ENCODE measurements at regions not wholly inside any gene's neighbourhood (a gene's known extent, or its start where the extent isn't known, plus 50 kb on each side); places are given as distances from the start of the nearest gene placed in this dataset.
"Not testable (repeated sequence)": the region's sequence is repeated elsewhere in the genome, so short reads cannot be mapped to it uniquely, and the experiment has no call there.

GRCh38 chr6:8322659-8323058 is 112.7 kb downstream of the SLC35B3 start:
- Histone ChIP-seq H3K4me3 (no peak overlapping the region), H3K4me1 (no peaks in the 10 kb centered on the region), H3K9me3 (no peaks in the 10 kb centered on the region), H3K27me3 (no peaks in the 10 kb centered on the region), H3K36me3 (no peaks in the 10 kb centered on the region), H3K27ac (no peak overlapping the region)
- no peak for TF ChIP-seq CTCF (IDR thresholded peaks at IDR 0.05)
- no peak for DNase-seq (ENCODE audit: low spot score)

GRCh38 chr6:8321671-8322404 is 113.5 kb downstream of the SLC35B3 start:
- no peaks in the 10 kb centered on the region for H3K27me3 ChIP-seq
- H3K4me3 ChIP-seq, result no peak overlapping the region
- no peak for TF ChIP-seq CTCF (IDR thresholded peaks at IDR 0.05)
- H3K27ac ChIP-seq, result no peak overlapping the region
- no peaks in the 10 kb centered on the region for H3K36me3 ChIP-seq
- no peaks in the 10 kb centered on the region for H3K9me3 ChIP-seq
- DNase-seq (ENCODE audit: low spot score), result no peak
- no peaks in the 10 kb centered on the region for H3K4me1 ChIP-seq

GRCh38 chr6:8315154-8315553 is 120.2 kb downstream of the SLC35B3 start:
- Histone ChIP-seq H3K4me1 (no peaks in the 10 kb centered on the region), H3K4me3 (no peak overlapping the region), H3K27me3 (no peaks in the 10 kb centered on the region), H3K9me3 (peaks cover 0 to 4% of the 10 kb centered on the region in 2 donors), H3K36me3 (no peaks in the 10 kb centered on the region), H3K27ac (no peak overlapping the region)
- no peak for TF ChIP-seq CTCF (IDR thresholded peaks at IDR 0.05)
- no peak for DNase-seq (ENCODE audit: low spot score)

- H3K27me3 ChIP-seq, result no peaks in the 10 kb centered on the region
- H3K4me1 ChIP-seq, result no peaks in the 10 kb centered on the region
- H3K36me3 ChIP-seq, result no peaks in the 10 kb centered on the region
- no peak for TF ChIP-seq CTCF (IDR thresholded peaks at IDR 0.05)
- DNase-seq (ENCODE audit: low spot score), result no peak
- no peak overlapping the region for H3K27ac ChIP-seq
- peaks cover 0 to 4% of the 10 kb centered on the region in 2 donors for H3K9me3 ChIP-seq
- no peak overlapping the region for H3K4me3 ChIP-seq
Observed at GRCh38 chr6:8301502-8301901, 133.8 kb downstream of the SLC35B3 start.

- Histone ChIP-seq H3K4me1 (no peaks in the 10 kb centered on the region), H3K4me3 (no peak overlapping the region), H3K9me3 (peaks cover 0 to 4% of the 10 kb centered on the region in 2 donors), H3K36me3 (no peaks in the 10 kb centered on the region), H3K27me3 (no peaks in the 10 kb centered on the region), H3K27ac (no peak overlapping the region)
- no peak for TF ChIP-seq CTCF (IDR thresholded peaks at IDR 0.05)
- DNase-seq (ENCODE audit: low spot score), result no peak
Observed at GRCh38 chr6:8299034-8299433, 136.3 kb downstream of the SLC35B3 start.

- H3K36me3 ChIP-seq; H3K4me1 ChIP-seq; H3K4me3 ChIP-seq; H3K27me3 ChIP-seq; DNase-seq (ENCODE audit: low spot score); H3K9me3 ChIP-seq; H3K27ac ChIP-seq: not testable (repeated sequence)
Observed at GRCh38 chr6:8282946-8283345, 152.4 kb downstream of the SLC35B3 start.

Measured in right atrium auricular region (tissue), 2 donors.